COLO829 (cell line): ENCODE measurements at regions not wholly inside any gene's neighbourhood (a gene's known extent, or its start where the extent isn't known, plus 50 kb on each side); places are given as distances from the start of the nearest gene placed in this dataset.
"Not testable (repeated sequence)": the region's sequence is repeated elsewhere in the genome, so short reads cannot be mapped to it uniquely, and the experiment has no call there.

Experiments used
- DNase-seq: peaks from one replicate; pipeline ENCODE4 v3.0.0; 2012; ENCODE audit warnings: low spot score

- no peak for DNase-seq
Observed at GRCh38 chr5:169531631-169532030, 51.9 kb upstream of the SPDL1 start.

GRCh38 chr5:169527863-169528262 lies 55.7 kb upstream of the SPDL1 start:
- no peak for DNase-seq

GRCh38 chr5:169527066-169527465 lies 56.5 kb upstream of the SPDL1 start:
- no peak for DNase-seq

GRCh38 chr5:169522851-169523250 lies 60.7 kb upstream of the SPDL1 start:
- DNase-seq: no peak

- DNase-seq: no peak
Observed at GRCh38 chr5:169521366-169521983, 62.1 kb upstream of the SPDL1 start.

- no peak for DNase-seq
Observed at GRCh38 chr5:169519358-169519757, 64.2 kb upstream of the SPDL1 start.

GRCh38 chr5:169518779-169519178 lies 64.8 kb upstream of the SPDL1 start:
- DNase-seq: not testable (repeated sequence)

GRCh38 chr5:169512385-169512784 lies 71.2 kb upstream of the SPDL1 start:
- no peak for DNase-seq

- DNase-seq: no peak
Observed at GRCh38 chr5:169511708-169512107, 71.9 kb upstream of the SPDL1 start.

- DNase-seq: no peak
Observed at GRCh38 chr5:169507051-169507450, 76.5 kb upstream of the SPDL1 start.

- no peak for DNase-seq
Observed at GRCh38 chr5:169503886-169504285, 79.7 kb upstream of the SPDL1 start.

GRCh38 chr5:169499990-169500505 lies 83.5 kb upstream of the SPDL1 start:
- no peak for DNase-seq

- DNase-seq: no peak
Observed at GRCh38 chr5:169496878-169497277, 86.7 kb upstream of the SPDL1 start.

- DNase-seq: no peak
Observed at GRCh38 chr5:169494941-169495548, 88.5 kb upstream of the SPDL1 start.

- no peak for DNase-seq
Observed at GRCh38 chr5:169494383-169494935, 89.1 kb upstream of the SPDL1 start.

GRCh38 chr5:169474226-169474625 lies 109.3 kb upstream of the SPDL1 start:
- no peak for DNase-seq

GRCh38 chr5:169472544-169472943 lies 111.0 kb upstream of the SPDL1 start:
- DNase-seq: no peak

GRCh38 chr5:169471021-169471420 lies 112.6 kb upstream of the SPDL1 start:
- no peak for DNase-seq

GRCh38 chr5:169467041-169467771 lies 116.4 kb upstream of the SPDL1 start:
- DNase-seq: no peak

GRCh38 chr5:169460896-169461295 lies 122.7 kb upstream of the SPDL1 start:
- no peak for DNase-seq

- DNase-seq: no peak
Observed at GRCh38 chr5:169460123-169460522, 123.5 kb upstream of the SPDL1 start.

GRCh38 chr5:169458221-169458620 lies 125.4 kb upstream of the SPDL1 start:
- DNase-seq: no peak

GRCh38 chr5:169450464-169450863 lies 133.1 kb upstream of the SPDL1 start:
- no peak for DNase-seq
